ENCODE measurements at regions not wholly inside any gene's neighbourhood (a gene's known extent, or its start where the extent isn't known, plus 50 kb on each side); places are given as distances from the start of the nearest gene placed in this dataset.

GRCh38 chr11:27907091-27907490, 200.9 kb downstream of the KIF18A start:
- no peaks in the 10 kb centered on the region for H3K4me1 ChIP-seq (ENCODE audit: control insufficient read depth, insufficient read depth, low read length)
- in situ Hi-C loops (cut with HindIII; ENCODE audit: low pct_unique_long_range_greater_than_20kb, low sequenced_read_pairs): no loop called here
- no peak for DNase-seq (ENCODE audit: low read depth, low spot score)
- BruUV-seq (replicated peaks): no TSS peak
- TF ChIP-seq, protein P1, sequence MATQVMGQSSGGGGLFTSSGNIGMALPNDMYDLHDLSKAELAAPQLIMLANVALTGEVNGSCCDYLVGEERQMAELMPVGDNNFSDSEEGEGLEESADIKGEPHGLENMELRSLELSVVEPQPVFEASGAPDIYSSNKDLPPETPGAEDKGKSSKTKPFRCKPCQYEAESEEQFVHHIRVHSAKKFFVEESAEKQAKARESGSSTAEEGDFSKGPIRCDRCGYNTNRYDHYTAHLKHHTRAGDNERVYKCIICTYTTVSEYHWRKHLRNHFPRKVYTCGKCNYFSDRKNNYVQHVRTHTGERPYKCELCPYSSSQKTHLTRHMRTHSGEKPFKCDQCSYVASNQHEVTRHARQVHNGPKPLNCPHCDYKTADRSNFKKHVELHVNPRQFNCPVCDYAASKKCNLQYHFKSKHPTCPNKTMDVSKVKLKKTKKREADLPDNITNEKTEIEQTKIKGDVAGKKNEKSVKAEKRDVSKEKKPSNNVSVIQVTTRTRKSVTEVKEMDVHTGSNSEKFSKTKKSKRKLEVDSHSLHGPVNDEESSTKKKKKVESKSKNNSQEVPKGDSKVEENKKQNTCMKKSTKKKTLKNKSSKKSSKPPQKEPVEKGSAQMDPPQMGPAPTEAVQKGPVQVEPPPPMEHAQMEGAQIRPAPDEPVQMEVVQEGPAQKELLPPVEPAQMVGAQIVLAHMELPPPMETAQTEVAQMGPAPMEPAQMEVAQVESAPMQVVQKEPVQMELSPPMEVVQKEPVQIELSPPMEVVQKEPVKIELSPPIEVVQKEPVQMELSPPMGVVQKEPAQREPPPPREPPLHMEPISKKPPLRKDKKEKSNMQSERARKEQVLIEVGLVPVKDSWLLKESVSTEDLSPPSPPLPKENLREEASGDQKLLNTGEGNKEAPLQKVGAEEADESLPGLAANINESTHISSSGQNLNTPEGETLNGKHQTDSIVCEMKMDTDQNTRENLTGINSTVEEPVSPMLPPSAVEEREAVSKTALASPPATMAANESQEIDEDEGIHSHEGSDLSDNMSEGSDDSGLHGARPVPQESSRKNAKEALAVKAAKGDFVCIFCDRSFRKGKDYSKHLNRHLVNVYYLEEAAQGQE (IDR thresholded peaks at IDR 0.05; ENCODE audit: insufficient read depth in 1 of 2, low read depth in 2 of 2, low read length in 1 of 2): no peak
- TF ChIP-seq, protein P2, sequence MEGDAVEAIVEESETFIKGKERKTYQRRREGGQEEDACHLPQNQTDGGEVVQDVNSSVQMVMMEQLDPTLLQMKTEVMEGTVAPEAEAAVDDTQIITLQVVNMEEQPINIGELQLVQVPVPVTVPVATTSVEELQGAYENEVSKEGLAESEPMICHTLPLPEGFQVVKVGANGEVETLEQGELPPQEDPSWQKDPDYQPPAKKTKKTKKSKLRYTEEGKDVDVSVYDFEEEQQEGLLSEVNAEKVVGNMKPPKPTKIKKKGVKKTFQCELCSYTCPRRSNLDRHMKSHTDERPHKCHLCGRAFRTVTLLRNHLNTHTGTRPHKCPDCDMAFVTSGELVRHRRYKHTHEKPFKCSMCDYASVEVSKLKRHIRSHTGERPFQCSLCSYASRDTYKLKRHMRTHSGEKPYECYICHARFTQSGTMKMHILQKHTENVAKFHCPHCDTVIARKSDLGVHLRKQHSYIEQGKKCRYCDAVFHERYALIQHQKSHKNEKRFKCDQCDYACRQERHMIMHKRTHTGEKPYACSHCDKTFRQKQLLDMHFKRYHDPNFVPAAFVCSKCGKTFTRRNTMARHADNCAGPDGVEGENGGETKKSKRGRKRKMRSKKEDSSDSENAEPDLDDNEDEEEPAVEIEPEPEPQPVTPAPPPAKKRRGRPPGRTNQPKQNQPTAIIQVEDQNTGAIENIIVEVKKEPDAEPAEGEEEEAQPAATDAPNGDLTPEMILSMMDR (IDR thresholded peaks at IDR 0.05): no peak
- TF ChIP-seq TCF7L2 (IDR thresholded peaks at IDR 0.05; ENCODE audit: low read depth, low read length): no peak
- no peak for TF ChIP-seq SIN3A (IDR thresholded peaks at IDR 0.05; ENCODE audit: borderline replicate concordance, insufficient read depth, low read depth, low read length)
- no peak for TF ChIP-seq POLR2AphosphoS5 (IDR thresholded peaks at IDR 0.05; ENCODE audit: low read depth, low read length)
- CTCF ChIA-PET: no interaction called here
- H3K27ac ChIP-seq (ENCODE audit: low read length): no peak overlapping the region
- POLR2A ChIA-PET: no interaction called here
- H3K9me3 ChIP-seq (ENCODE audit: control insufficient read depth, insufficient read depth, low read depth, low read length): no peaks in the 10 kb centered on the region
- H3K4me3 ChIP-seq (ENCODE audit: low read depth in 2 of 2, low read length in 2 of 2): no peak overlapping the region
- intact Hi-C loops (cut with micrococcal nuclease; ENCODE audit: unreplicated experiment): no loop called here
- no peaks in the 10 kb centered on the region for H3K36me3 ChIP-seq (ENCODE audit: control insufficient read depth, insufficient read depth, low read length)
- ATAC-seq: no peak
- no peaks in the 10 kb centered on the region for H3K27me3 ChIP-seq (ENCODE audit: control insufficient read depth, insufficient read depth, low read length)

GRCh38 chr11:27904358-27905055, 203.4 kb downstream of the KIF18A start:
- TF ChIP-seq POLR2AphosphoS5 (IDR thresholded peaks at IDR 0.05; ENCODE audit: low read depth, low read length) (no peak), SIN3A (IDR thresholded peaks at IDR 0.05; ENCODE audit: borderline replicate concordance, insufficient read depth, low read depth, low read length) (no peak), TCF7L2 (IDR thresholded peaks at IDR 0.05; ENCODE audit: low read depth, low read length) (no peak)
- TF ChIP-seq, protein P2 (IDR thresholded peaks at IDR 0.05): no peak
- TF ChIP-seq, protein P1 (IDR thresholded peaks at IDR 0.05; ENCODE audit: insufficient read depth in 1 of 2, low read depth in 2 of 2, low read length in 1 of 2): no peak
- Histone ChIP-seq H3K4me1 (ENCODE audit: control insufficient read depth, insufficient read depth, low read length) (no peaks in the 10 kb centered on the region), H3K27ac (ENCODE audit: low read length) (no peak overlapping the region), H3K9me3 (ENCODE audit: control insufficient read depth, insufficient read depth, low read depth, low read length) (no peaks in the 10 kb centered on the region), H3K36me3 (ENCODE audit: control insufficient read depth, insufficient read depth, low read length) (no peaks in the 10 kb centered on the region), H3K4me3 (ENCODE audit: low read depth in 2 of 2, low read length in 2 of 2) (no peak overlapping the region), H3K27me3 (ENCODE audit: control insufficient read depth, insufficient read depth, low read length) (no peaks in the 10 kb centered on the region)
- no peak for DNase-seq (ENCODE audit: low read depth, low spot score)
- ATAC-seq: no peak
- no TSS peak for BruUV-seq (replicated peaks)
- intact Hi-C loops (cut with micrococcal nuclease; ENCODE audit: unreplicated experiment) (no loop called here), in situ Hi-C loops (cut with HindIII; ENCODE audit: low pct_unique_long_range_greater_than_20kb, low sequenced_read_pairs) (no loop called here)
- POLR2A ChIA-PET: no interaction called here
- CTCF ChIA-PET: no interaction called here
